ENCODE measurements at regions not wholly inside any gene's neighbourhood (a gene's known extent, or its start where the extent isn't known, plus 50 kb on each side); places are given as distances from the start of the nearest gene placed in this dataset.

DNA sequence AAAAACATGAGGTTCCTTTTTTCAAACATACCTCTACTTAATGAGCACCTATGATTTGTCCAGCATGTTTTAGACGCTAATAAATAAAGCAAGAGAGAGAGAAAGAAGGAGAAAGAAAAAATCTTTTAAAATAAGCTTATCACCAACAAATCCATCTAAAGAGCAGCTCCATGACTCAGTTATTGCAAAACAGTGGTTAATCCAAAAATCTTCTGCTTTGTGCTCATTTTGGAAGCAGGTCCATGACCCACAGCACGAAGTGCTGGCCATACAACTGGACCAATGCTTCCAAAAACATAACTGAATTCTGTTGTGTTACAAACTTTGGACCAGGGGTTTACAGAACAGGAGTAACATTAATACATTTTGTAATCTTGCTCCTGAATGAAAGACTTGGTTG is 696.6 kb downstream of the KCNA4 start:
- TF ChIP-seq CTCF (IDR thresholded peaks at IDR 0.05) (no peak), POLR2A (IDR thresholded peaks at IDR 0.05) (no peak), POLR2AphosphoS5 (IDR thresholded peaks at IDR 0.05) (no peak)

Data from breast epithelium (tissue), 3 donors.